ENCODE measurements at regions not wholly inside any gene's neighbourhood (a gene's known extent, or its start where the extent isn't known, plus 50 kb on each side); places are given as distances from the start of the nearest gene placed in this dataset.

GRCh38 chr20:57986666-57987065, 241.8 kb downstream of the ANKRD60 start:
- no peak for TF ChIP-seq CTCF (IDR thresholded peaks at IDR 0.05; ENCODE audit: low read depth, low read length)
- TF ChIP-seq EZH2phosphoT487 (IDR thresholded peaks at IDR 0.05; ENCODE audit: low read depth): no peak
